ENCODE measurements at regions not wholly inside any gene's neighbourhood (a gene's known extent, or its start where the extent isn't known, plus 50 kb on each side); places are given as distances from the start of the nearest gene placed in this dataset.

GRCh38 chr5:128668921-128669320 lies 130.9 kb upstream of the FBN2 start:
- ChIA-PET CTCF (no interaction called here), POLR2A (ENCODE audit: unreplicated experiment) (no interaction called here)
- Histone ChIP-seq H3K36me3 (ENCODE audit: control insufficient read depth, insufficient read depth, low read length) (no peaks in the 10 kb centered on the region), H2AK5ac (ENCODE audit: low read depth, low read length) (no peak overlapping the region), H3K14ac (replicated peaks; ENCODE audit: low read depth, low read length) (no peak overlapping the region), H3K23ac (ENCODE audit: low read depth, low read length) (no peak overlapping the region), H2AFZ (replicated peaks; ENCODE audit: low read length, poor library complexity) (no peak overlapping the region), H3K4me3 (ENCODE audit: insufficient read depth, low read depth, low read length) (no peak overlapping the region), H4K91ac (ENCODE audit: insufficient read depth, low read depth, low read length) (no peak overlapping the region), H3K9me1 (ENCODE audit: insufficient read depth, low read length) (no peaks in the 10 kb centered on the region), H3K4me1 (ENCODE audit: control insufficient read depth, insufficient read depth, low read length) (no peaks in the 10 kb centered on the region; the same call in 1 of the 2 replicates), H3K27me3 (ENCODE audit: control insufficient read depth, insufficient read depth, low read length) (no peaks in the 10 kb centered on the region), H3K56ac (ENCODE audit: extremely low read depth, insufficient read depth, low read length) (no peak overlapping the region), H4K8ac (ENCODE audit: low read depth in 2 of 2, low read length in 2 of 2) (no peak overlapping the region), H2BK15ac (ENCODE audit: low read depth, low read length) (no peak overlapping the region), H3K27ac (ENCODE audit: insufficient read depth, low read length) (no peak overlapping the region), H3K18ac (ENCODE audit: low read depth, low read length) (no peak overlapping the region), H3K9ac (ENCODE audit: low read depth, low read length) (no peak overlapping the region), H4K20me1 (ENCODE audit: insufficient read depth, low read length) (no peaks in the 10 kb centered on the region), H2BK20ac (ENCODE audit: low read depth, low read length) (no peak overlapping the region), H3K9me3 (ENCODE audit: control insufficient read depth, insufficient read depth, low read length) (no peaks in the 10 kb centered on the region), H2AK9ac (replicated peaks; ENCODE audit: low read depth, low read length, poor library complexity) (no peak overlapping the region), H3K79me1 (ENCODE audit: low read depth in 1 of 2, low read length in 2 of 2) (no peaks in the 10 kb centered on the region), H2BK120ac (ENCODE audit: low read depth, low read length) (no peak overlapping the region), H3K4me2 (ENCODE audit: low read depth, low read length) (no peak overlapping the region), H3K4ac (ENCODE audit: low read depth, low read length) (no peak overlapping the region), H4K5ac (ENCODE audit: low read depth, low read length) (no peak overlapping the region), H2BK5ac (ENCODE audit: low read depth, low read length, poor library complexity, severe bottlenecking) (no peak overlapping the region)
- dilution Hi-C loops (cut with HindIII; ENCODE audit: low sequenced_read_pairs, unreplicated experiment), result no loop called here
- in situ Hi-C loops (cut with MboI; ENCODE audit: low sequenced_read_pairs), result no loop called here
- DNase-seq (no peak), ATAC-seq (ENCODE audit: low read depth) (no peak)
- BruUV-seq (replicated peaks), result no TSS peak
- no peak for TF ChIP-seq POLR2A (IDR thresholded peaks at IDR 0.05; ENCODE audit: low read depth, low read length)
- no peak for TF ChIP-seq RAD21 (IDR thresholded peaks at IDR 0.05; ENCODE audit: low read length)
- no peak for TF ChIP-seq RFX5 (IDR thresholded peaks at IDR 0.05; ENCODE audit: low read depth, low read length)
- no peak for TF ChIP-seq BHLHE40 (IDR thresholded peaks at IDR 0.05; ENCODE audit: low read depth, low read length)
- WGBS, 2 experiments (ENCODE audit: extremely low coverage in 2 of 2, insufficient read length in 1 of 2), result no CpG with 5 or more reads among the region's 6 CpGs
- intact Hi-C loops (cut with micrococcal nuclease), result no loop called here
